DOHH2 (cell line): ENCODE measurements at regions not wholly inside any gene's neighbourhood (a gene's known extent, or its start where the extent isn't known, plus 50 kb on each side); places are given as distances from the start of the nearest gene placed in this dataset.

Experiments used
- CTCF ChIP-seq: fragments of 200-600 bp; sonication (generic); IDR thresholded peaks from one replicate; pipeline ENCODE4 v1.5.1; 2014; ENCODE audit warnings: antibody characterized with exemption, mild to moderate bottlenecking, low read depth, low read length; ENCODE audit not compliant: poor library complexity, severe bottlenecking
- EZH2phosphoT487 ChIP-seq: fragments of 200-600 bp; sonication (generic); IDR thresholded peaks from 2 replicates; pipeline ENCODE4 v1.6.1; 2017; ENCODE audit warnings: borderline replicate concordance, mild to moderate bottlenecking, antibody characterized with exemption, low read length, moderate library complexity, mixed read lengths

GRCh38 chr10:121106611-121107010 is 255.4 kb downstream of the WDR11 start:
- no peak for TF ChIP-seq CTCF
- TF ChIP-seq EZH2phosphoT487, result no peak
